NCI-H774 (cell line): ENCODE measurements at regions not wholly inside any gene's neighbourhood (a gene's known extent, or its start where the extent isn't known, plus 50 kb on each side); places are given as distances from the start of the nearest gene placed in this dataset.

Experiments used
- DNase-seq: peaks from one replicate; lab custom pipeline; 2025; lab: John Stamatoyannopoulos, UW

DNA sequence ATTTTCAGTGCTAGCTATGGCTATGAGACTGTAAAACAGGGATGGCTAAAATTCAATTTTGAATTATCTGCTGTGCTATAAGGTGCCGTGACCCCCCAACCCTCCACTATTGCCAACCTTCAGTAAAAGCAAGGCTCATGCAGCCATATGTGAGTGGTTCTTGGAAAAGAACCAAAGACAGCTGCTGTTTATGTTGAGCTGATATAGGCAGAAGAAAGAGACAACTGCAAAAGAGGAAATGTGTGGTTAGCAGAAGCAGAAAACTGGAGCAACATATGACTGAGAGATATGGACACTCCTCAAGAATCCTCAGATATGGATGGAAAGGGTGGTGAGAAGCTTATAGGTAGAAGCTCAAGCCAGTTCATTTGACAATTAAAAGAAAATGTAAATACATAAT, 200.3 kb downstream of the TLE1 start:
- DNase-seq, result no peak

GRCh38 chr9:81480828-81481604, 208.3 kb downstream of the TLE1 start:
- DNase-seq, result no peak

- no peak for DNase-seq
Observed at GRCh38 chr9:81479573-81479972, 209.8 kb downstream of the TLE1 start.

DNA sequence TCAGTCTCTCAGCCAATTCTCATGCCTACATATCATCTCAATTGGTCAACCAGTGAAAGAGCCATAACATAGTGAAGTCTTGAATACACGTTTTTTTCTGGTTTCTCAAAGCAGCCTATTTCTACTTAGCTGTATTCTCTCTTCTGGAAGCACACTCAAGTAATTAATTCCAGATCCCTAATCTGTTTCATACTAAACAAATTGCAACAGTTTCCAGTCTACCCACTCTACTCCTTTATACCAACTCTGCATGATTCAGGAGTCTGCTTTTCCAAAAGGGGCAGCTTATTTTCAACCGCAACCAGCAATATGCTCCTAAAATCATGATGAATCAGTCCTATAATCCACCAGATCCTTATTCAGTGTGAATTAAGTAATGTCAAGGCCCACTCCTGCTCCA, 211.7 kb downstream of the TLE1 start:
- no peak for DNase-seq

- no peak for DNase-seq
Observed at GRCh38 chr9:81476813-81477490, 212.4 kb downstream of the TLE1 start.

GRCh38 chr9:81474792-81475191, 214.6 kb downstream of the TLE1 start:
- no peak for DNase-seq

DNA sequence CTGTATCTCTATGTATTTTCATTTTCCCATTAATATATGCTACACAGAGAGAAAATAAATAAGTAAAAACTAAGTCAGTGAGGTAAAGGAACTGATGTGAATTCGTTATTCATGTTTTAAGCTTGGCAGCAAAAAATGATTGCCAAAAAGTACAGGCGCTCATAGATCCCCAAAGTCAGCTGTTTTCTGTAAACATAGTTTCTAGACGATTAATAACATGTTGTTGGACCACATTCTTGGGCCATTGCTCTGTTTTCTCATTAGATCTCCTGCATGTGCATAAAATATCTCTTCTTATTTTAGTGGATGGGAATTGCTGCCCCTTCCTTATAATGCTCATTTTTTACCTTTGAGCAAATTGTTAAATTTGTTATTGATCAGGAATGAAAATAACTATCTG, 215.2 kb downstream of the TLE1 start:
- no peak for DNase-seq

GRCh38 chr9:81473708-81474107, 215.6 kb downstream of the TLE1 start:
- no peak for DNase-seq

GRCh38 chr9:81473206-81473605, 216.1 kb downstream of the TLE1 start:
- no peak for DNase-seq

GRCh38 chr9:81472701-81473100, 216.6 kb downstream of the TLE1 start:
- DNase-seq, result no peak

DNA sequence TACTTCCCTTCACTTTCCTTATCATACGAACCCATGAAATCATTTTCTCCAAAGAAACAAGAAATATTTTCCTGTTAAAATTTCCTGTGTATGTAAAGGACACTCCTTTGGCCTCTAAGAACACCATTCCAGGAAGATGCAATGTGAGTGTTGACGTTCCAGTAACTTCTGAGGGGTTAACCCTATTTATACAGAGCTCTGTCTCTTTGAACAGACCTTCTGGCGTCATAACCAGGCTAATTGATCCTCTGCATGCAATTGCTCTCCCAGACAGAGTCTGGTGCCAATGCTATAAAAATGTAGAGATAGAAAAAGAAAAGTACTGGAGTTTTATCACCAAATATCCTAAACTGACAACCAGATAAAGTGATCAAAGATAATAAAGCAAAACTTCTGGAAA, 218.5 kb downstream of the TLE1 start:
- no peak for DNase-seq

- no peak for DNase-seq
Observed at GRCh38 chr9:81468084-81468595, 221.2 kb downstream of the TLE1 start.

GRCh38 chr9:81466981-81467380, 222.4 kb downstream of the TLE1 start:
- no peak for DNase-seq

GRCh38 chr9:81465468-81466011, 223.8 kb downstream of the TLE1 start:
- DNase-seq, result no peak

- DNase-seq, result no peak
Observed at GRCh38 chr9:81462801-81463200, 226.5 kb downstream of the TLE1 start.

DNA sequence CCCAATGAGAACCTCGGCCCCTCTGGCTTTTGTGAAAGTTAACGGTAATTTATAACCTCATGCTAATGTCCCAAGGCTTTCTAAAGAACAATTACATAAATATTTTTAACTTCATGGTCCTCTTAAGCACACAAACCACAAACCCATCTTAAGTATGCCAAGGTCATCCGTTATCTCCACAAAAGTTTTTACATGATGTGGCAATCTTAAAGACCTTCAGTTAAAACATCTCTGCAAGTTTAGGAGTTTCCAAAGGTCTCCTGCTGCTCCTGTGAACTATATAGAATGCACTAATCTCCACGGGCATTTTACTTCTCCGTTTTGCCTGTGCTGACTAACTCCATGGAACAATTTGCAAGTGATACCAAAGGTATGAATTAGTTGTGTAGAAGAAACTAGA, 228.2 kb downstream of the TLE1 start:
- DNase-seq, result no peak

GRCh38 chr9:81460693-81461092, 228.7 kb downstream of the TLE1 start:
- no peak for DNase-seq

DNA sequence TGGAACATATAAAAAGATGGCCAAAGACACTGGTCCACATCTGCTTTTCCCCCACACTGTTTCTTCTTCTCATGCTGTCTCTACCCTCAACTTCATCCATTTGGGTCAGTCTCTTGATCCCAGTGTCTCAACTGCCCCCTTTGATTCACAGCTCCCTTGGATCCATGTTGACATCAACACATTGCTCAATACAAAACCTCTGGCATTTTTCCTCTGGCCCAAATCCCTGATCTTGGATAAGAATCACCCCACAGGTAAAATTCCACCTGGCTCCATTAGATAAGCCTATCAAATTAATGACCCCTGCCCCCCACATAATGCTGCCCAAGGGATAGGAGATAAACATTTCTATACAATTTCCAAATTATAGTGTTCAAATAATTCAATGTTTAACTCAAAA, 229.8 kb downstream of the TLE1 start:
- no peak for DNase-seq

- no peak for DNase-seq
Observed at GRCh38 chr9:81456431-81457006, 232.8 kb downstream of the TLE1 start.

- no peak for DNase-seq
Observed at GRCh38 chr9:81455462-81456219, 233.7 kb downstream of the TLE1 start.

- DNase-seq, result no peak
Observed at GRCh38 chr9:81445331-81445921, 243.9 kb downstream of the TLE1 start.

DNA sequence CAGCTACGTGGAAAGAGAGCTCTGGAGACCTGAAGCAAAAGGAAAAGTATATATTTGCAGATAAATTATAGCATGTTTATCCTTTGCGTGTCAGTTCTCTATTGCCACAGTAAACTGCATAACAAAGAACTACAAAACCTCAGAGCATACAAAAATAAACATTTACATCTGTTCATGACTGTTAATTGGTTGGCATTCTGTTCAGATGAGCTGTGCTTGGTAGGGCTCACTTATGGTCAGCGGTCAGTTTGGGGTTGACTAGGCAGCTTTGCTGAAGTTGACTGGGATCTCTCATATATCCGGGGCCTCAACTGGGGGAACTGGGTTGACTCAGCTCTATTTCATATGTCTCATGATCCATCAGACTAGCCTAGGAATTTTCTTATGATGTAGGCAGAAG, 257.7 kb downstream of the TLE1 start:
- DNase-seq, result peak; percentile 15
